Body of pancreas (tissue), 4 donors: ENCODE measurements at regions not wholly inside any gene's neighbourhood (a gene's known extent, or its start where the extent isn't known, plus 50 kb on each side); places are given as distances from the start of the nearest gene placed in this dataset.

Experiments used
- POLR2A ChIP-seq, 3 donors: fragments of 450-650 bp; IDR thresholded peaks; one replicate each; pipeline ENCODE4 v1.6.1; 2016; ENCODE audit warnings: antibody characterized with exemption in 3 of 3, mild to moderate bottlenecking in 2 of 3
- TF ChIP-seq, protein P1 (sequence below), 7 experiments: fragments of 450-650 bp in 4 of 7; fragments of 200-600 bp in 3 of 7; sonication (generic) in 3 of 7; IDR thresholded peaks; one replicate each; pipeline ENCODE4 v1.5.1; 2016 to 2019; ENCODE audit warnings: antibody characterized with exemption in 7 of 7

DNA sequence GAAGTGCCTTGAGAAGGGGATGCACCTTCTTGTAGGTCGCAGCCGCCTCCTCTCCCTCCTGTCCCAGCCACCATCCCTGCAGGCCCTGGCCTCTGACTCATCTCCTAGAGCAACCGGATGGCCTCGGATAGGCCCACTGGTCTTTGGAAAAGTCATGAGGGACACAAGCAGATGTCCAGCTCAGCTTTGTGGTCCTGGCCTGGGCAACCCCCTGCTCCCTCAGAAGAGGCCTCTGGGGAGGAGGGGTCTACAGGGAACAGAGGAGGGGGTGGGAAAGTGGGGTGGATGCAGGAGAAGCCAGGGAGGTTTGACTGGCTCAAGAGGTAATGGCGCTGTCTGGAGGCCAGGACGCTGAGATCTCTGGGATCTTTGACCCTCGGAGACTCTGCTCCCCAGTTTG, 259.2 kb upstream of the TLE3 start:
- TF ChIP-seq, protein P1, sequence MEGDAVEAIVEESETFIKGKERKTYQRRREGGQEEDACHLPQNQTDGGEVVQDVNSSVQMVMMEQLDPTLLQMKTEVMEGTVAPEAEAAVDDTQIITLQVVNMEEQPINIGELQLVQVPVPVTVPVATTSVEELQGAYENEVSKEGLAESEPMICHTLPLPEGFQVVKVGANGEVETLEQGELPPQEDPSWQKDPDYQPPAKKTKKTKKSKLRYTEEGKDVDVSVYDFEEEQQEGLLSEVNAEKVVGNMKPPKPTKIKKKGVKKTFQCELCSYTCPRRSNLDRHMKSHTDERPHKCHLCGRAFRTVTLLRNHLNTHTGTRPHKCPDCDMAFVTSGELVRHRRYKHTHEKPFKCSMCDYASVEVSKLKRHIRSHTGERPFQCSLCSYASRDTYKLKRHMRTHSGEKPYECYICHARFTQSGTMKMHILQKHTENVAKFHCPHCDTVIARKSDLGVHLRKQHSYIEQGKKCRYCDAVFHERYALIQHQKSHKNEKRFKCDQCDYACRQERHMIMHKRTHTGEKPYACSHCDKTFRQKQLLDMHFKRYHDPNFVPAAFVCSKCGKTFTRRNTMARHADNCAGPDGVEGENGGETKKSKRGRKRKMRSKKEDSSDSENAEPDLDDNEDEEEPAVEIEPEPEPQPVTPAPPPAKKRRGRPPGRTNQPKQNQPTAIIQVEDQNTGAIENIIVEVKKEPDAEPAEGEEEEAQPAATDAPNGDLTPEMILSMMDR (IDR thresholded peaks at IDR 0.05): no peak
- no peak for TF ChIP-seq POLR2A (IDR thresholded peaks at IDR 0.05)
